ENCODE measurements at regions not wholly inside any gene's neighbourhood (a gene's known extent, or its start where the extent isn't known, plus 50 kb on each side); places are given as distances from the start of the nearest gene placed in this dataset.

GRCh38 chr9:108166519-108166918, 677.0 kb upstream of the KLF4 start:
- DNase-seq: peak; percentile 46

GRCh38 chr9:108163321-108164005, 673.9 kb upstream of the KLF4 start:
- no peak for DNase-seq

DNA sequence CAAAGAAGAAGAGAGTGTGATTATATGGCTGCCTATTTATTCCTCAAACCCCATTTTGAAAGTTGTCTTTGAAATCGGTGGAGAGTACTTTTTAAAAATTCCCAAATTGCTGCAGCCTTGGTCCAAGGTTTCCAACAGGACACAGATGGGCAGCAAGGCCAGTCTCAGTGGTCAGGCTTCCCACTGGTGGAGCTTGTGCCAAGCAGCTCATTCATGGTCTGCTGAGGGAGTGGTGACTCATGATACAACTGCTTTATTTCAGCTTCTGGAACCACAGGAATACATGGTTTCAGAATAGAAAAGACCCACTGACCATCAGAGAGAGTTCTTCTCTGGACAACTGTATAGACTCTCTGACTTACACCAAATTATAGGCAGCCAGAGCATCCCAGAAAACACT, 673.1 kb upstream of the KLF4 start:
- no peak for DNase-seq

DNA sequence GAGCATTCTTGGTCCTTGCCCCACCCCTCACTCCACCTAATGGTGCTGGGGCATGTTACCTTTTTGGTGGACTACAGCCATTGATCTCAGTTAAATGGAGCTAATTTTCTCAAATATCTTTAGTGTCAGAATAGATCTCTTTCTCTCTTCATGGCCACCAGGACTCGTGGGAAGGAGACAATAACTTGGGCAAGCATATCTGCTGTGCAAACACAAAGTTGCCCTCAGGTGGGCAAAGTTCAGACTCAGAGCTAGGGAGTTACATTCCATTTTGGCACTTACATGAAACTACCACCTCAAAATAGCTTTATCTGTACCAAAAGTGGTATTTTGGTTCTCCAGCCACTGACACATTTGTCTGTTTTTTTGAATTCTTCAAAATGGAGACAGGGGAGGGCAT, 671.9 kb upstream of the KLF4 start:
- DNase-seq: no peak

DNA sequence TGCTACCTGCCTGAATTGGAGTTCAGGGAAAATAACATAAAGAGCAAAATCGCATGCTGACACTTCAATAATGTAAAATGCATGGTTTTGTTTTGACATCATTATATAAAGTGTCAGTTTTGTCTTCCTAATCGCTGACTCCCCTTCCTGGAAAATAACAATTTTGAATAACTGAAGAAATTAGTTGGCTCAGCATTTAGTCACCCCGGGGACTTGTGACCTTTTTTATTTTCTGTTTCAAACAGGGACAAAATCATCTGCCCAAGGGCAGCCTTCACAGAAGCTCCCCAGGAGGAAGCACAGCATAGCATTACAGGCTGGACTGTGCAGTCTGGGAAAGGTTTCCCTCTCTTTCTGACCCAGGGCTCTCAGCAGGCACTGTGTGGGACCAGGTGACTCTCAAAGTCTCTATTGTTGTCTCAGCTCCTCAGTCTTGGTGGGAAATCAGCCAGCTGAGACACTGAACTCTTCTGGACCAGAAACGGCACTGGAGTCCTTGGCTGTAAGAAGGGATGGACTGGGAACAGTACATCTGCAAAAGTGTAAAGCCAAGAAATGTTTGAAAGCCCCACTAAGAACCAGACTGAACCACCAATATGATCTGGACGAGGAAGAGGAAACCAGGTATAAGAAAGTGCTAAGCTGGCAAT, 671.3 kb upstream of the KLF4 start:
- DNase-seq: peak; percentile 62

GRCh38 chr9:108160039-108160438, 670.5 kb upstream of the KLF4 start:
- no peak for DNase-seq

DNA sequence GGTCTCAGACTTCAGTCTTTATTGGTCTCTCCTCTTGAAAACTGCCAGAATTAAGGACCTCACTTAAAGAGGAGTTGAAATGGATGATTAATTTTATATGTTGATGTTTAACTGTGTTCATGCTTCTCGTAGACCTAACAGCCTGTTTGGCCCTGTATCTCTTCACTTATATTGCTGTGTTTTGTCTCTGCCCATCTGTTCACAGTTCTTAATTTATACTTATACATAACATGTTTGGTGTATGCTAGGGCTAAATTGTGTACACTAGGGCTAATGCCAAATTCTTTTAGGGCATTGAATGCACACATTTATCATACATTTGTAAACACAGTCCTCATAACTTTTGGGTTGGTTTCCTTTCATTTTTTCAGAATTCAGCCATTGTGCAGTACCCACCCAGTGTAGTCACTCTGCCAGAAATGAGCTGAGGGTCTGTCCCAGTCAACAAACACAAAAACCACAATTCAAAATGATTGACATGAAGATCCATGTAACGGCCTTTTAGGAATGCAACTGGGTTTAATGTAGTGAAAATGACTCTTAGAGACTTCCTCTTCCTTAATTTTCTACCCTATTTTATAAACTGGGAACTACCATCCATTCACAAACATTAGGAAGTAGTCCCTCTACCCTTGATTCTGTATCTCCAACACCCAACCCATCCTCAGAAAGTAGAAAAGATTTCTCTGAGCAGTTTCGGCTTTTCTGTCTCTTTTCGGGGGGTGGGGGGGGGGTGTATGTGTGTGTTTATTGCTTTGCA, 668.8 kb upstream of the KLF4 start:
- no peak for DNase-seq

- DNase-seq: peak; percentile 28
Observed at GRCh38 chr9:108156270-108156998, 666.9 kb upstream of the KLF4 start.

- no peak for DNase-seq
Observed at GRCh38 chr9:108153416-108153815, 663.8 kb upstream of the KLF4 start.

DNA sequence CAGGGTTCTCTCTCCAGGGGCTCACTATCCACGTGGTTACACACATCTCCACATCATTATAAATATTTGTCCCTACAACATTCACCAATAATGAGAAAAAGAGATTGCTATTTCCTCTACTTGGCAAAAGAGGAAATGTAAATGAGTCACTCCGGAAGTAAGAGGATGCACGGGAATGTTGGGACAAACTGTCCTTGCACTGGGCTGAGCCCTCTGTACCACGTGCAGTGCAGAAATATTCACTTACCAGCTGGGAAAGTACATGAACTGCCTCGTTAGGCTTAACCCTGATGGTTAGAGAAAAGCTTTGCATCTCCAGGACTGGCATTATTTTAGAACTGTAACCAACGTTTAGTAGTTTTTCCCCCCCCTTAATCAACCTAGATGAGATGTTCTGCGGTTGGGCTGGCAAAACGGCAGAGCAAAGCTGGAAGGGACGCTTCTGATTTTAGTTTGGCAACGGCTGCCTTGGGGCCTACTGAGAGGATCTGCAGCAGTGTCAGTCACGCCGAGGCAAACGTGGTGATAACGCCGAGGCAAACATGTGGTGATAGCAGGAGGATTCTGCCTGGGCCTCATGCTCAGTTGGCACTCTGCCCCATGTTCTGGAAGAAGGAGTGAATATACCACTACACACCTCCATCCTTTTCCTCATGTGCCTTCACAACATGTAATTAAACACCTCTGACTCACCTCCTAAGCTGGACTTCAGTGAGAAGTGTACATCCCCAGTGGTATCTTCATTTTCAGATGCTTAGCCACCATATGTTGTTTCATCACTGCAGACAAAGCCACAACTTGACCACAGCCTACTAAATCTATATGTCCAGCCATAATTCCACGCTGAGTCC, 661.4 kb upstream of the KLF4 start:
- no peak for DNase-seq

DNA sequence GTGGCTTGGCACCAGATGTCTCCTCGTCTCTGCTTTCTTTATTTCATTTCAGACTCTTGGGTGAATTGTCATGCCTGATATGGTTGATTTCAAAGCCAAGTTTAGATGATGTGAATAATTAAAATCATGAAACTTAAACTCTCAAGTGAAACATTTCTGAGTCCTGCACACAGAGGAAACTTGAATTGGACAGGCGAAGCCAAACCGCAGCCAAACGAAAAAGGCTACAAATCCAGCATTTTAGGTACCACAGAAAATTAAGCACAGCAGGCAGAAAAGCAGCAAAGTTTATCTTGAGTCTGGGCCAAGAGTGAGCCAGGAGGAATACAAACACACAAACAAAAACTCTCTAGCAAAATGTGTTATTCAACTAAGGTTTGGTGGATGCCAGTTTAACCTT, 659.8 kb upstream of the KLF4 start:
- no peak for DNase-seq

- no peak for DNase-seq
Observed at GRCh38 chr9:108142504-108143201, 653.1 kb upstream of the KLF4 start.

DNA sequence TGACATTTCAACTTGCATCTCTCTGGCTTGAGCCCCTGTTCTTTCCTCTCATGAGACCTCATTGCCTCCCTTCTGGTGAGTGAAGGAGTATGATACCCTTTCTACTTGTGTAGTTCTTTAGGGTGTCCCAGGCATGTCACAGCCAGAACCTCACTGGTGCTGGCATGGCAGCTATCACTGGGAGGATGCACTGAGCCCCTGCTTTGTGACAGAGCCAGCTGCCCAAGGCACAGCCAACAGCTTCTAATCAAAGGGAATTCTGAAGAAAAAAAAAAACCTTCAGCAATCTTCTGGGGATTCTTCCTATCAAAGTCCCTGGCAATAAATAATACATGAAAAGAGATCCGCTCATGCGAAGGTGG, 652.6 kb upstream of the KLF4 start:
- no peak for DNase-seq

- no peak for DNase-seq
Observed at GRCh38 chr9:108139900-108140299, 650.3 kb upstream of the KLF4 start.

DNA sequence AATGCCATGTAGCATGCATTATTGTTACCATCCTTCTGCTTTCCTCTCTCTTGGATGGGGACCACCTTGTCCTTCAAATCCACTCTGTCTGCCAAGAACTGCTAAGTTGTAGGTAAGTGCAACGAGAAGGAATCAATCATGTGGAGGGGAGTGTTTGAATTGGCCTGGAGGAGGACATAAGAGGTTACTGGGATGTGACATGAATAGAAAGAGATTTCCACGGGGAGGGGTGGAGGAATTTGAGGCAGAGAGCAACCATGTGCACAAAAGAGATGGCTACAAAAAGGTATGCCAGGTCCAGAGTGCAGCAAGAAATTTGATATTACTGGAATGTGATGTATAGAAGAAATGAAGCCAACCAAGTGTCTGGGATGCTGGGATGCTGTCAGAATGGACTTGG, 648.9 kb upstream of the KLF4 start:
- DNase-seq: no peak

DNA sequence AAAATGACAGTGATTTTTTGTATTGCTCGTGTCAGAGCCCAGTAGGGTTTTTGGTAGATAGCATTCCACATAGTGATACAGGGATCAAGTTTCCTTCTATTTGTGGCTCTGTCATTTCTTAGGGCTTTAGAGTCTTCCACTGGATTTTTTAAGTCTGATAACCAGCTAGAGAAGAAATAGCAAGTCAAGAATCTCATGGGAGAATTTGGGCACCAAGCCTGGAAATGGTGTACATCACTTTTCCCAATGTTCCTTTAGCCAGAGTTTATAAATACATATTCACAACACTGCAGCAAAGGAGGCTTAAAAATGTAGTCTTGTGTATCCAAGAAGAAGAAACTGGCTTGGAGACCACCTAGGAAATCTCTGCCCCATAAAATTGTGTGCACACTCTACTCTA, 647.1 kb upstream of the KLF4 start:
- no peak for DNase-seq

GRCh38 chr9:108134486-108135128, 645.0 kb upstream of the KLF4 start:
- DNase-seq: no peak

GRCh38 chr9:108133680-108134079, 644.1 kb upstream of the KLF4 start:
- DNase-seq: no peak

- no peak for DNase-seq
Observed at GRCh38 chr9:108133101-108133500, 643.5 kb upstream of the KLF4 start.

- peak; percentile 76 for DNase-seq
Observed at GRCh38 chr9:108130905-108131304, 641.3 kb upstream of the KLF4 start.

DNA sequence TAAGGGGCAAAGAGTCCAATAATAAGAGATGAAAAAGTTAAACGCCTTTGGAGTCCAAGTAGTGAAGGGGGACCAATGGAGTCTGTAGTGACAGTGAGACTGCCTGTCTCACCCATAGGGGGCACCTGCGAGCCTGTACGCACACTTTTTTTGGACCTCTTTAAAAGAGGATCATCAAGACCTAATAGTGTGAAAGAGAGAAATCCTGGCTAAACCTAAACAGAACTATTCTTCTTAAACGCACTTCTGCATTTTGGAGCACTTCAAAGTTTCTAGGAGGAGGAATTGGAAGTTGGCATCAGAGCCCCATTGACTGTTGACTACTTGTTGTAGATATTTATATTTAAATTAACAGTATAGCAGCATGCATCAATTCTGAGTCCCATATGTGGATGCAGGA, 636.1 kb upstream of the KLF4 start:
- DNase-seq: no peak
